BJ (cell line): ENCODE measurements at regions not wholly inside any gene's neighbourhood (a gene's known extent, or its start where the extent isn't known, plus 50 kb on each side); places are given as distances from the start of the nearest gene placed in this dataset.
"Not testable (repeated sequence)": the region's sequence is repeated elsewhere in the genome, so short reads cannot be mapped to it uniquely, and the experiment has no call there.

Experiments
- CTCF ChIA-PET: fragments of 350-600 bp; formaldehyde crosslinking; extraction: SDS; loops from one replicate; lab custom pipeline; 2021; ENCODE audit warnings: antibody characterized with exemption, inconsistent platforms; lab: Yijun Ruan, JAX
- POLR2A ChIA-PET: fragments of 300-600 bp; sonication (Branson Sonifier 250); formaldehyde crosslinking; extraction: SDS; loops from one replicate; lab custom pipeline; 2021; ENCODE audit warnings: antibody characterized with exemption; lab: Charles Lee
- DNase-seq: peaks from one replicate; pipeline ENCODE4 v3.0.0-alpha.2; 2011; ENCODE audit warnings: low read depth
- H3K27me3 ChIP-seq: 2 replicates; pipeline ENCODE4 v1.6.0; 2011; ENCODE audit warnings: low read length; ENCODE audit not compliant: control insufficient read depth, insufficient read depth
- H3K36me3 ChIP-seq: 2 replicates; pipeline ENCODE4 v1.5.1; 2011; ENCODE audit warnings: low read length; ENCODE audit not compliant: control insufficient read depth, insufficient read depth
- H3K4me3 ChIP-seq: 2 replicates; pipeline ENCODE4 v1.5.1; 2011; ENCODE audit warnings: low read depth, mild to moderate bottlenecking, control low read depth, low read length
- CTCF ChIP-seq: IDR thresholded peaks from 2 replicates; pipeline ENCODE4 v1.5.1; 2011; ENCODE audit warnings: low read depth, mild to moderate bottlenecking, control low read depth, inconsistent platforms, low read length, moderate library complexity; ENCODE audit not compliant: insufficient read depth

GRCh38 chr4:128424527-128425497 lies 137.2 kb upstream of the PGRMC2 start:
- TF ChIP-seq CTCF: no peak
- DNase-seq: no peak
- ChIA-PET POLR2A (interaction anchor here (0.6 kb wide), 1 partner anchor 22 kb away, joined by 4 read pairs; no protein-coding TSS in a partner anchor), CTCF (no interaction called here)
- H3K27me3 ChIP-seq: no peaks in the 10 kb centered on the region
- H3K36me3 ChIP-seq: no peaks in the 10 kb centered on the region
- H3K4me3 ChIP-seq: no peak overlapping the region

- H3K36me3 ChIP-seq, CTCF ChIA-PET, H3K27me3 ChIP-seq, DNase-seq, POLR2A ChIA-PET, H3K4me3 ChIP-seq: not testable (repeated sequence)
These were observed 134.7 kb upstream of the PGRMC2 start for GRCh38 chr4:128422296-128422695.

- CTCF ChIA-PET: interaction anchor here (0.9 kb wide), 1 partner anchor 14 kb away, joined by 4 read pairs; no protein-coding TSS in a partner anchor
- no peaks in the 10 kb centered on the region; the same call in 1 of the 2 replicates for H3K27me3 ChIP-seq
- no peak overlapping the region for H3K4me3 ChIP-seq
- POLR2A ChIA-PET: no interaction called here
- no peak for TF ChIP-seq CTCF
- H3K36me3 ChIP-seq: no peaks in the 10 kb centered on the region
- DNase-seq: no peak
These were observed 129.3 kb upstream of the PGRMC2 start for GRCh38 chr4:128416921-128417320.

- TF ChIP-seq CTCF: no peak
- POLR2A ChIA-PET: no interaction called here
- CTCF ChIA-PET: no interaction called here
- Histone ChIP-seq H3K36me3 (no peaks in the 10 kb centered on the region), H3K27me3 (no peaks in the 10 kb centered on the region), H3K4me3 (no peak overlapping the region)
- DNase-seq: no peak
These were observed 122.4 kb upstream of the PGRMC2 start for GRCh38 chr4:128410037-128410436.

DNA sequence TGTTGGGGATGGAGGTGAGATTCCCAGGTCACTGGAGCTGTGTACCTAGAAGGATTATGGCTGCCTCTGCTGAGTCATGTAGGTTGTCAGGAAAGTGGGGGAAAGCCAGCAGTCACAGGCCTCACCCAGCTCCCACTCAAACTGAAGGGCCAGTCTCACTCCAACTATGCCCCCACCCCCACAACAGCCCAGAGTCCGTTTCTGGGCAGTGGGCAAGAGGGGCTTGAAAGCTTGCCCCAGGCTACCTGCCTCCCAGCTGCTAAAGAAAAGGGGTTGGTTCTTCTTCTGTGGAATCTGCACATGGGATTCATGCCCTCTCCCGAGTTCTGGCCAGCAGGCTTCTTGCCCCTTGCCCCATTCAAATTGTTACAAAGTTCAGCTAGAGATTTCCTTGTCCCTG lies 116.0 kb upstream of the PGRMC2 start:
- POLR2A ChIA-PET: no interaction called here
- CTCF ChIA-PET: interaction anchor here (0.9 to 1.6 kb wide), 3 partner anchors 11 to 20 kb away, joined by 3 to 4 read pairs (median 3); no protein-coding TSS in a partner anchor
- no peaks in the 10 kb centered on the region for H3K36me3 ChIP-seq
- H3K27me3 ChIP-seq: no peaks in the 10 kb centered on the region
- no peak overlapping the region for H3K4me3 ChIP-seq
- no peak for DNase-seq
- no peak for TF ChIP-seq CTCF
